Coronary artery (tissue), 2 donors: ENCODE measurements at regions not wholly inside any gene's neighbourhood (a gene's known extent, or its start where the extent isn't known, plus 50 kb on each side); places are given as distances from the start of the nearest gene placed in this dataset.
"Not testable (repeated sequence)": the region's sequence is repeated elsewhere in the genome, so short reads cannot be mapped to it uniquely, and the experiment has no call there.

Experiments used
- DNase-seq: peaks from one replicate; pipeline ENCODE4 v3.0.0-alpha.2; 2017; ENCODE audit warnings: low spot score
- H3K27ac ChIP-seq, 2 donors: fragments of 200-600 bp; sonication (generic); one replicate each; pipeline ENCODE4 v1.5.1; 2016 to 2019
- H3K4me3 ChIP-seq: fragments of 200-600 bp; sonication (generic); 2 replicates; pipeline ENCODE4 v1.5.1; 2016; ENCODE audit warnings: mild to moderate bottlenecking, moderate library complexity
- CTCF ChIP-seq: fragments of 200-600 bp; sonication (generic); IDR thresholded peaks from one replicate; pipeline ENCODE4 v1.5.1; 2019; ENCODE audit warnings: antibody characterized with exemption

DNA sequence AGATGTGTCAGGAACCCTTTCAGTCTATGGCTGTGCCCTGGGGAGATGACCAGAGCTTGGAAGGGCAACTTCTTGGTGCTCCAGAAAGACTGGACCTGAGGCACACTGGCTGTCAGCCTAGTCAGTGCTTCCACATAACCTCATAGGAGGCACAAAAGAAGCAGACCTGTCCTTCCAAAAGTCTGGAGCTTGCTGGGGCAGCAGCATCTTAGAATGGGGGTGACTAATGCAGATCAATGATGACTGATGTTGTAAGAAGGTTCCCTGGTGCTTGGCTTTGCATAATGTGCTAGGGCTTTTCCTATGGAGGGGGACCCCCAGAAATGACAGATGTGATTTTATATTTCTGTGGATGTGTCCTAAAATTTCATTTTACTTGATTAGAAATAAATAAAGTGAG is 255.7 kb upstream of the THUMPD2 start:
- Histone ChIP-seq H3K27ac (no peak overlapping the region), H3K4me3 (no peak overlapping the region)
- no peak for DNase-seq
- TF ChIP-seq CTCF = no peak

- H3K4me3 ChIP-seq = no peak overlapping the region
- DNase-seq = no peak
- TF ChIP-seq CTCF = no peak
- no peak overlapping the region for H3K27ac ChIP-seq
Observed at GRCh38 chr2:40034198-40034597, 255.1 kb upstream of the THUMPD2 start.

- no peak for DNase-seq
- Histone ChIP-seq H3K27ac (no peak overlapping the region), H3K4me3 (no peak overlapping the region)
- no peak for TF ChIP-seq CTCF
Observed at GRCh38 chr2:40033781-40034180, 254.7 kb upstream of the THUMPD2 start.

DNA sequence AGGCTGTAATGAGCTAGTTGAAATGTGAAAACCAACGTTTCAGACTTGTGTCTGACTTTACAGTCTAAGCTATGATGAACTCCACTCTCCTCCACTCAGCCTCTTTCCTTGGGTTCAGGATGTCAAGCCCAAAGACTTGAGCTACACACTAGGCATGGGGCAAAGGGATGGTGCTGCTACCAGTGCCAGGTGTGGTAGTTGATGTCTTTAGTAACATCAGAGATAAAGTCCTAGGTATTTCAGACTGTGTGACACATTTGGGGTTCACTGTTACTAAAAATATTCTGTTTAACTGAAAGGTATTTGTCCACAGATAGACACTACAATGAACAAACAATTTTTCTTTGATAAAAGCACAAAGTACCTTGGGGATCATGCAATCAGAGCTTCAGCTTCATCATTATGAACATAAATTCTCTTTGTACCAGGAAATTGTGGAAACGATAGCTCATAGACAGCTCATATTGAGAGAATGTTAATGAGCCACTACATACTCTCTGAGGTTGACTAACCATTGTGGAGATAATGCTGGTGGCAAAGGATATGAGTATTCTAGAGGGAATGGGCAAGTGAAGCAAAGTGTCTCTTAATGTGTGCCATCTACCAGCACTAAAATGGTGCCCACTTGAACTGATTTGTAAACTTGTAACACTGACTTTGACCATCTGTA is 253.7 kb upstream of the THUMPD2 start:
- no peak overlapping the region for H3K27ac ChIP-seq
- no peak for DNase-seq
- TF ChIP-seq CTCF = no peak
- H3K4me3 ChIP-seq = no peak overlapping the region

GRCh38 chr2:40030456-40030975 is 251.5 kb upstream of the THUMPD2 start:
- DNase-seq = no peak
- Histone ChIP-seq H3K4me3 (no peak overlapping the region), H3K27ac (no peak overlapping the region)
- no peak for TF ChIP-seq CTCF

DNA sequence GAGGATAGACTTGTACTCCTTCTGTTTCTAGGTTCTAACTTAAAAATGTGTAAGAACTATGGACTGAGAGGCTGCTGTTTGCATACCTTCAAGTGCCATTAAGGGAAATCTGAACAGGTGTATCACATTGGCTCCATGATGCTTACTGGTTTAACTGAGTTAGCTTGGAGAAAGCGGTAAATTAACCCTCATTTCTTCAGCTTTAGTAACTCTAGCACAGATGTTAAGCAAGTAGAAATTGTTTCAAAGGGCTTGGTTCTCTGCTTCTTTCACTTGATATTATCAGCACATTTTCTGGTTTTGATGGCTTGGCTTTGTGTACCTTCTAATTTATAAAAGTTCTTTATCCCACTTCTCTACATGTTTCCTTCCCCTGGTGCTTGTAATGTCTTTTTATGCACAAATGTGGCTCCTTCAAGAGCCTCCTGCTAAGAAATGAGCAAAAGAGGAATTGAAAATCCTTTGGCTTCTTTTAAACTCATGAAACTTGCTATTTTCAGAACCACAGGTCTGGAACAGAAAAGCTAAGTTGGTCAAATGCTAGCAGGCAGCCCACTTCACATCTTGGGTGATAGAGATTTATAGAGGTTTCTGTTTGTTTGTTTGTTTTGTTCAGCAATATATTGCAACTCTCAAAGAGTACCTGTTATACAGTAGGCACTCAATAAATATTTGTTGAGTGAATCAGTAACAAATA is 249.9 kb upstream of the THUMPD2 start:
- no peak overlapping the region for H3K27ac ChIP-seq
- no peak overlapping the region for H3K4me3 ChIP-seq
- DNase-seq = no peak
- TF ChIP-seq CTCF = no peak

DNA sequence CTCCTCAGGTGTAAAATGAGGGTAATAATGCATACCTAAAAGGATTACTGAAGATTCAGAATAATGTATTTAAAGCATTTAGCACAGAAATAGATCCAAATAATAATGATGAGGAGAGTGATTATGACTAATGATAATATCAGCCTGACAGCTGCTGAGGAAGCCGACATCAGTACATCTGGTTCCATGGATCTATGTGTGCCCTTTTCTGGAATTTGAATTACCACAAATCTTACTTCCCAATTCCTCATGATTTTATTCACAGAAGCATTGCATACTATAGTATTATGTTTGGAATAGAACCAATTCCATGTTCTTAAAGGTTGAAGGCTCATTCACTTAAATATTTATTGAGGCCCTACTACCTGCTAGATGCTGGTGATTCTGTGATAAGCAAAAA is 248.9 kb upstream of the THUMPD2 start:
- no peak for DNase-seq
- Histone ChIP-seq H3K27ac (no peak overlapping the region), H3K4me3 (no peak overlapping the region)
- no peak for TF ChIP-seq CTCF

GRCh38 chr2:40025276-40025675 is 246.2 kb upstream of the THUMPD2 start:
- not testable (repeated sequence) for H3K27ac ChIP-seq, H3K4me3 ChIP-seq, DNase-seq
